Cardiac fibroblast (primary cell): ENCODE measurements at regions not wholly inside any gene's neighbourhood (a gene's known extent, or its start where the extent isn't known, plus 50 kb on each side); places are given as distances from the start of the nearest gene placed in this dataset.

Experiments used
- DNase-seq, 2 donors: peaks; one replicate each; pipeline versions ENCODE4 v3.0.0 to v3.0.0-alpha.2; 2010; ENCODE audit warnings: low read depth in 2 of 2
- H3K4me3 ChIP-seq, 2 donors: replicated peaks in 1 of 2; 1 replicate in 1 of 2; 2 replicates in 1 of 2; pipeline ENCODE4 v1.5.1; 2011; ENCODE audit warnings: low read depth in 2 of 2, low read length in 2 of 2, mild to moderate bottlenecking in 2 of 2, moderate library complexity in 1 of 2
- CTCF ChIP-seq: IDR thresholded peaks from one replicate; pipeline ENCODE4 v1.5.1; 2011; ENCODE audit warnings: low read depth, mild to moderate bottlenecking, low read length, inconsistent platforms

DNA sequence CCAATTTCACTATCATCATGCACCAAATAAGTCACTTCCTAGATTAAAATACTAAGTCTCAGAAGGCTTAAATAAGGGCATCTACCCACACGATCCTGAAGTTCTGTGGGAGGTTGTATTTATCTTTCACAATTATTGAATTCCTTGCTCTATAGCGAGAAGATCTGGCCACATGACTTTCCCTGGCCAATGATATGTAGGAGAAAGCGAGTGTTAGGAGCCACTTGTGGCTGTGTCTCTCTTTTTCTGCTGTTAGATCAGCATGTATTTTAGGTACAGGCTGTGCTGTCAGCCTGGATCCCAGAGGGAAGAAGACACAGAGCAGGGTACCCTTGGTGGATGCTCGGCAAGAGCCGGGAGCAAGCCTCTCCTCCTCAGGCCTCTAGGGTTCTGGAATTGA lies 131.3 kb upstream of the DPP6 start:
- no peak overlapping the region for H3K4me3 ChIP-seq
- no peak for DNase-seq
- no peak for TF ChIP-seq CTCF

- DNase-seq: no peak
- no peak for TF ChIP-seq CTCF
Observed at GRCh38 chr7:153921408-153921807, 130.8 kb upstream of the DPP6 start.

DNA sequence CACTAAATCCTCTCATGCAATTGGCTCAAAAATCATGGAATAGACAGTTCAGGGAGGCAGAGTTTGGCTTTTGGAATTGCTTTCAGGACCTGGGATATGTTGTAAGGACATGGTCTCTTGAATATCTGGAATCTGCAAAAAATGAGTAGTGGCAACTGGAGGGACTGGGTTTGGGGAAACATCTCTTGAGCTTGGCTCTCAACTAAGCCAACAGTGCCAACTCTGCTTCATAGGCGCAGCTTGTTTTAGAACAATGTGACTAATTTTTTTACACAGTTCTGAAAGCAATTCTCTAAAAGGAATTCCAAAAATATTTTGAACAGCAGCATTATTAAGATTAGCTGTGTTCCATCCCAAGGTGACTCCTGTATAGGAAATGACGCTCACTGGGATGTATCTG lies 121.5 kb upstream of the DPP6 start:
- no peak for TF ChIP-seq CTCF
- H3K4me3 ChIP-seq: no peak overlapping the region

More at GRCh38 chr7:153921408-153921807, 130.8 kb upstream of the DPP6 start:
- no peak overlapping the region for H3K4me3 ChIP-seq

DNA sequence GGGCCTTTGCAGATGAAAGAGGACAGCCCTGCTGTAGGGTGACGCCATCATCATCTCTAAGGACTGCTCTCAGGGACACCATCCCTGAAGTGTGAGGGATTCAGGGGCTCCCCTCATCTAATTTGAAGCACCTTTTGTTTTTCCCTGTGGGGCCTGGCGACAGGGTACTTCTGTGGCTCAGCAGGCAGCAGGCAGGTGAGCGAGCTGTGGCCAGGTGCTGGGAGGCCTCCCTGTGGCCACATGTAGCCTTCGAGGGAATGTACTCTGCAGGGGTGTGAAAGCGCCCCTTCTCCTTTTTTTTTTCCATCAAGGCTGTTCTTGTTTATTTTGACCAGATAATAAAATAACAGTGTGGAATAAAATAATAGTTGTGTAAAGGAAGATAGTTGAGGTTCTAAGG lies 118.2 kb upstream of the DPP6 start:
- TF ChIP-seq CTCF: no peak
- no peak for DNase-seq
- no peak overlapping the region for H3K4me3 ChIP-seq

More for the DNA sequence above, 121.5 kb upstream of the DPP6 start:
- no peak for DNase-seq

DNA sequence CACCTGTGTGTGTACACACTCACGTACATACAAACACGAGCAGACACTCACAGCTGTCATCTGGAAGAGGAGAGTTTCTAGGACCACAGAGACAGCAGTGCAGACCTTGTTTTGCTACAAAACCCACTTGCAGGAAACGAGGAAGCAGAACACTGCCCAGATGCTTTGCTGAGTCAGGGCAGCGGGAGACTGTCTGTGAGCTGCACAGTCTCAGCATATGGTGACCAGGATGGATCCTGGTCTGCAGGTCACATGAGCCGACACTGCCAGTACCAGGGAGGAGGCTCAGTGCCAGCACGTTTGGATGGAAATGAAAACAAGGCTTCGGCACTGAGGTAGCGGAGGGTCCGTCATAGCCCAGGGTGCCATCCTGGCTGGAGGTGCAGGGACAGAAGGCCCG lies 117.6 kb upstream of the DPP6 start:
- no peak for DNase-seq
- TF ChIP-seq CTCF: no peak
- H3K4me3 ChIP-seq: no peak overlapping the region

GRCh38 chr7:153935095-153935494 lies 117.1 kb upstream of the DPP6 start:
- DNase-seq: no peak
- no peak for TF ChIP-seq CTCF
- H3K4me3 ChIP-seq: no peak overlapping the region

DNA sequence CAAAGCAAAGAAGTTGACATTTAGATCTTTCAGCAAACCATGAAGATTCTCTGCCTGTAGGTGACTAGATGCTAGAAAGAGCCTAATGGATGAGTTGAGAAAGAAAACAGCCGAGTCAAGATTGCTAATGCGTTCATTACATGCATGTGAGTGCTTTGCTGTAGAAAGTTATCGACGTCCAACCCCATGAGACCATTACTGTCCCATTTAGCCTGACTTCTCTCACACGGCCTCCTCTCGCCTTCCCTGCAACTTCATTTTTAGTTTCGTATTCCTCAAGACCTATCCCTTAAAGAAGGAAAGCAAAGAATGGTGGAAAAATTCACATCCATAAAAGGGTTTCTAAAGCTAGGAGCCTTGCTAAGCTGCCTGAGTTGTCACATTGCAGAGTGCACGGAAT lies 113.7 kb upstream of the DPP6 start:
- H3K4me3 ChIP-seq: no peak overlapping the region
- no peak for TF ChIP-seq CTCF
- DNase-seq: no peak
